Activated CD4-positive, alpha-beta T cell treated with anti-CD3 and anti-CD28 coated beads, Interleukin-2, amount 50 U/mL, for 1 hour (primary cell): ENCODE measurements at regions not wholly inside any gene's neighbourhood (a gene's known extent, or its start where the extent isn't known, plus 50 kb on each side); places are given as distances from the start of the nearest gene placed in this dataset.

Experiments used
- DNase-seq: peaks from one replicate; pipeline ENCODE4 v3.0.0-alpha.2; 2020

GRCh38 chr1:38375035-38375434 is 328.4 kb upstream of the POU3F1 start:
- no peak for DNase-seq

- DNase-seq, result no peak
Measured at GRCh38 chr1:38371505-38371844, 324.9 kb upstream of the POU3F1 start.

GRCh38 chr1:38370716-38371504 is 324.3 kb upstream of the POU3F1 start:
- no peak for DNase-seq

- DNase-seq, result no peak
Measured at GRCh38 chr1:38365242-38365641, 318.6 kb upstream of the POU3F1 start.

GRCh38 chr1:38361566-38361965 is 315.0 kb upstream of the POU3F1 start:
- no peak for DNase-seq

GRCh38 chr1:38360807-38361206 is 314.2 kb upstream of the POU3F1 start:
- no peak for DNase-seq

GRCh38 chr1:38353956-38354355 is 307.4 kb upstream of the POU3F1 start:
- no peak for DNase-seq

- no peak for DNase-seq
Measured at GRCh38 chr1:38352869-38353268, 306.3 kb upstream of the POU3F1 start.

GRCh38 chr1:38347446-38348175 is 301.0 kb upstream of the POU3F1 start:
- no peak for DNase-seq

GRCh38 chr1:38344716-38345115 is 298.1 kb upstream of the POU3F1 start:
- DNase-seq, result no peak

GRCh38 chr1:38341694-38342093 is 295.1 kb upstream of the POU3F1 start:
- DNase-seq, result no peak

- no peak for DNase-seq
Measured at GRCh38 chr1:38340409-38340808, 293.8 kb upstream of the POU3F1 start.

GRCh38 chr1:38337711-38338110 is 291.1 kb upstream of the POU3F1 start:
- no peak for DNase-seq

- no peak for DNase-seq
Measured at GRCh38 chr1:38336961-38337360, 290.4 kb upstream of the POU3F1 start.

GRCh38 chr1:38336301-38336923 is 289.8 kb upstream of the POU3F1 start:
- DNase-seq, result no peak

GRCh38 chr1:38334930-38335592 is 288.5 kb upstream of the POU3F1 start:
- DNase-seq, result no peak

GRCh38 chr1:38332649-38333310 is 286.2 kb upstream of the POU3F1 start:
- DNase-seq, result no peak

- no peak for DNase-seq
Measured at GRCh38 chr1:38331496-38332210, 285.1 kb upstream of the POU3F1 start.

GRCh38 chr1:38330799-38331198 is 284.2 kb upstream of the POU3F1 start:
- no peak for DNase-seq

- DNase-seq, result no peak
Measured at GRCh38 chr1:38329644-38330043, 283.1 kb upstream of the POU3F1 start.

- DNase-seq, result no peak
Measured at GRCh38 chr1:38328278-38329035, 281.9 kb upstream of the POU3F1 start.
